ENCODE measurements at regions not wholly inside any gene's neighbourhood (a gene's known extent, or its start where the extent isn't known, plus 50 kb on each side); places are given as distances from the start of the nearest gene placed in this dataset.
"Not testable (repeated sequence)": the region's sequence is repeated elsewhere in the genome, so short reads cannot be mapped to it uniquely, and the experiment has no call there.

DNA sequence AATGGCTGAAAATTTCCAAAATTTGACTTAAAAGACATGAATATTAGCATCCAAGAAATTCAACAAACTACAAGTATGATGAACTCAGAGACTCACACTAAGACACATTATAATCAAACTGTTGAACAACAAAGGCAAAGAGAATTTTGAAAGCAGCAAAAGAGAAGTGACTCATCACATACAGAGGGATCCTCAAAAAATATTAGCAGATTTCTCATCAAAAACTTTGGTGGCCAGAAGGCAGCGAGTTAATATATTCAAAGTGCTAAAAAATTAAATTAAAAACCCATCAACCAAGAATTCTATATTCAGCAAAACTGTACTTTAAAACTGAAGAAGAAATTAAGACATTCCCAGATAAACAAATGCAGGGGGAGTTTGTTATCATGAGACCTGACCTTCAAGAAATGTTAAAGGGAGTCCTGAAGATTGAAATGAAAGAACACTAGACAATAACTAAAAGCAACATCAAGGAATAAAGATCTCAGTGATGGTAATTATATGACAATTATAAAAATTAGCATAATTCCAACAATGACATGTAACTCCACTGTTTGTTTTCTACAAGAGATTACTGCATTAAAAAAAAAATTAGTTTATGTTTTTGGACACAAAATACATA lies 150.0 kb downstream of the RNASET2 start:
- no peak for DNase-seq

DNA sequence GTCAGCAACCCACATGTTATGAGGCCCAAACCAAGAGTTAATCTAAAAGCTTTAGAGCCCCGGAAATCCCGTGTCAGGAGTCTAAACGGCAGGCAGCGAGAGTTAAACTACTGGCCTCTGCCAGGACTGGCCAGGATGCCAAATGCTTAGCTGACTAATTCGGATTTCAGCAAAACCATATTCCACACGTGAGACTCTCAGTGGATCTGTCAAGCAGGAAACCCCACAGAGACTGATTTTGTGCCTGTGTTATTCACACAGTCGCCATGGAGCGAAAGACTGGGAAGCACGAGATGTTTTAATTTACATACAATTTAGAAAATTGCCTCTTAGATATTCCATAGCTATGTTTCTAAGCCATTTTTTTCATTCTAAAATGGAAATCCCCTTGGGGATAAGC lies 152.9 kb downstream of the RNASET2 start:
- DNase-seq = no peak

DNA sequence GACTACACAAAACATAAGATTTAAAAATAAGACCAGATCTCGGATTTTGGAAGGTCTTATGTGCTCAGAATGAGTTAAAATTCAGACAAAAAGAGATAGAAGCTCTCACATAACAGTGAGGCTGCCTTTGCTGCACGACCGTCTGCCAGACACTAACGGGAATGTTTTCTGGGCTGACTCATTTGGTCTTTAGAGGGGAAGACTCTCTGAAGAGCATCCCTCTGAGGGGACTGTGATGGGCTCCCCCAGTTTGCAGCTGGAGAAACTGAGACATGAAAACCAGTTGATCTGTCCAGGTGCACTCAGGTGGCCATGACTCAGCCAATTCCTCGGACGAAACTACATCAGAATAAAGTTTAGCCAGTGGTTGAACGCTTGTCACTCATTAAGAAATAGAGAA lies 153.9 kb downstream of the RNASET2 start:
- no peak for DNase-seq

DNA sequence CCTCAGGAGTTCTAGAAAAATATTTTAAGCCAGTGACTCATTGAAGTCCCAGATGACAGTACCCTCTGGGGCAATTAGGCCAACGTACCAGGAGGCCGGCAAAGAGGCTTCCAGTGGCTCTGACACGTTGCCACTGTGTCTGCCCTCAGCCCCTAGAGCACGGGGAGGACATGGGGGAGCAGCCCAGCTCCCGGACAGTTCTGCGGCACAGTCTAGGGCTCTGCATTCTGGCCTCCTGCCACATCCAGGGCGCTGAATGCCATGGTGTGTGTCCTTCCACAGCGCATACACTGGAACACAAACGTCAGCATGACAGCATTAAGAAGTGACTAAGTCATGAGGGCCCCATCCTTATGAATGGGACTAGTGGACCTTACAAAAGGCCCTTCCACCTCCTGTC lies 156.2 kb downstream of the RNASET2 start:
- DNase-seq = no peak

DNA sequence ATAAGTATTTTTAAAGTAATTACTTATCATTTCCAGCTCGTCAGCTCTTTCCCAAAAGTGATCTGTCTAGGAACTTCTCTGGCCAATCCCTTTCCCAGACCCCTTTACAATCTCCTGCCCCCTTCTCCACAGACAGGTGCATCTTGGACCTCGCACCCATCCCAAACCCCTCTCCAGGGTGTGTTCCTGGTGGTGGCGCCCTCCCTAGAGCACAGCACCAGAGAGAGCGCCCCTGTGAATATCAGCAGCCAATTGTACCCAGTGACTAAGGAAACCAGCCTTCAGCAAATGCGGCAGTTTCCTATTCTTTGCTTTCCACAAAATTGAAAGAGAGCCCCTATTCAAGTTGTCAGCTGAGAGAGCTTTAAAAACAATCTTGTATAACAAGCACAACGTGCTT lies 157.7 kb downstream of the RNASET2 start:
- no peak for DNase-seq

DNA sequence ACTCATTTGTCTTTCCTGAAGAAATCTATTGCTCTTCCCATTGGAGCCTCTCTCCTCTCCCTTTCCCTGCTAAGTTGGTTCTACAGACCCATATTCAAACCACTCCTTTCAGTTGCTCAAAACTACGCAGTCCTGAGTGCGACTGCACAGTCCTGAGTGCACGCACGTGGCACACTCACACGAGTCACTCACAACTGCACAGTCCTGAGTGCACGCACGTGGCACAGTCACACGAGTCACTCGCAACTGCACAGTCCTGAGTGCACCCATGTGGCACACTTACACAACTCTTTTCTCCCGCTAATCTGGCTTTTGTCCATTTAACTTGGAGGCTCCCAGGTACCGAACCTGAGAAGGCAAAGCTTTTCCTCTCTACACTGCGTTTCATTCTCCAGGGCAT lies 159.7 kb downstream of the RNASET2 start:
- DNase-seq = no peak

DNA sequence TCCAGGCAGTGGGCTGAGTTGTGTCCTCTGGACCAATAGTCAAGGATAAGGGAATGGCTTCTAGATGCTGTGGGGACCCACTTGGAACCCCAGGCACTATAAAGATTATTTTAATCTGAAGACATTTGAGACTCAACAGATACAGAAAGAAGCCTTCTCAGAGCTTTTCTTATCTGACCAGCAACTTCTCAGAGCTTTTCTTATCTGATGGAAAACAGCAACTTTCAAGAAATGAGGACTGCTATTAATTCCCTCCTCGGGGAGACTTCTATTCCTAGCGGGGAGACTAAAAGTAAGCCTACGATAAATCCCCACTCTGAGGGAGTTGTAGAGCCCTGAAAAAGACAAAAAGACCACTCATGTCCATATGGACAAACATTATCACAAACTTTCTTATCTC lies 160.5 kb downstream of the RNASET2 start:
- DNase-seq = no peak

DNA sequence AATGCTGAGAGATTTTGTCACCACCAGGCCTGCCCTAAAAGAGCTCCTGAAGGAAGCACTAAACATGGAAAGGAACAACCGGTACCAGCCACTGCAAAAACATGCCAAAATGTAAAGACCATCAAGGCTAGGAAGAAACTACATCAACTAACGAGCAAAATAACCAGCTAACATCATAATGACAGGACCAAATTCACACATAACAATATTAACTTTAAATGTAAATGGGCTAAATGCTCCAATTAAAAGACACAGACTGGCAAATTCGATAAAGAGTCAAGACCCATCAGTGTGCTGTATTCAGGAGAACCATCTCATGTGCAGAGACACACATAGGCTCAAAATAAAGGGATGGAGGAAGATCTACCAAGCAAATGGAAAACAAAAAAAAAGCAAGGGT lies 163.8 kb upstream of the RPS6KA2 start:
- DNase-seq = not testable (repeated sequence)

DNA sequence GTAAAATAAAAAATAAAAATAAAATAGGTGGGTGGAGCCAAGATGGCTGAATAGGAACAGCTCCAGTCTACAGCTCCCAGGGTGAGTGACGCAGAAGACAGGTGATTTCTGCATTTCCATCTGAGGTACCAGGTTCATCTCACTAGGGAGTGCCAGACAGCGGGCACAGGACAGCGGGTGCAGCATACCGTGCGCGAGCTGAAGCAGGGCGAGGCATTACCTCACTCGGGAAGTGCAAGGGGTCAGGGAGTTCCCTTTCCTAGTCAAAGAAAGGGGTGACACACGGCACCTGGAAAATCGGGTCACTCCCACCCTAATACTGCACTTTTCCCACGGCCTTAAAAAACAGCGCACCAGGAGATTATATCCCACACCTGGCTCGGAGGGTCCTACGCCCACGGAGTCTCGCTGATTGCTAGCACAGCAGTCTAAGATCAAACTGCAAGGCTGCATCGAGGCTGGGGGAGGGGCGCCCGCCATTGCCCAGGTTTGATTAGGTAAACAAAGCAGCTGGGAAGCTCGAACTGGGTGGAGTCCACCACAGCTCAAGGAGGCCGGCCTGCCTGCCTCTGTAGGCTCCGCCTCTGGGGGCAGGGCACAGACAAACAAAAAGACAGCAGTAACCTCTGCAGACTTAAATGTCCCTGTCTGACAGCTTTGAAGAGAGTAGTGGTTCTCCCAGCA lies 161.9 kb upstream of the RPS6KA2 start:
- DNase-seq = not testable (repeated sequence)

DNA sequence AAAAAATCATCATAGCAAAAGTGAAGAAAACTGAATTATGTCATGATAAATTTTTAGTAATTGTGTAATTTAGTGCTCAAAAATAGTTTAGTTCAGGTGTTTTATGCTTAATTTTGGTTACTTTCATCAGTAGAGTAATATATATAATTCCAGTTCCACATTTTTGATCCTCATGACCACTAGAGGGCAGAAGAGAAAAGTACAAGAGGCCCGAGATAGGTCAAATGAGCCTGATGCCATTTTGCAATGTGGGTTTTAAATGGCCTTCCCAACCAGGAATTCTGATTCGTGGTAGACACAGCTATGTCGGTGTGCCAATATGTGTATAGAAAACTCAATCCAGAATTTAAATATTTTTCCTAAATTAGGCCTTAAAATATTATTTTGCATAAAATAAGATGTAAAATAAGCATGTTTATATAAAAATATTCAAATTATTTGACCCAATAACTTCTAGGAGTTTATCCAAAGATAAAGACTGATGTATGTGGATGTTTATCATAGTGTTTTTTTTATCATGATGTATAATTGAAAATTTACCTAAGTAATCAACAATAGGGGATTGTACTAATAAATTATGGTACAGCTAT lies 159.7 kb upstream of the RPS6KA2 start:
- peak; percentile 43 for DNase-seq

DNA sequence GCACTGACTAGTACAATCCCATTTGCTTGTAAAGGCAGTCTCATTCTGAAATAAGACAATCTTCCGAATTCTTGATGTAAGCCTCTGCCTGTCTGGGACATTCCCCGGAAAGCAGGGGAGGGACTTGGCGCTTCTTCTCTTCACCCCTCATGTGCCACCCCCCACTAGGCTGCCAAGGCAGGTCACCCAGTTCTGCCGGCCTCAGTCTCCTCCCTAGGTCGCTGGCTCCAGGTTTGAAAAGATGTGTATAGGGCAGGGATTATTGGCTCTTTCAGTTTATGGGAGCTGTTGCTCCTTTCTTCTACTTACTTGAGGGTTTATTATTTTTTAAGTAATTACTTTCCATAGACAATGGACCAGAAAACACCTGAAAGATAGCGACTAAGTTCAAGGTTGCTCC lies 158.1 kb upstream of the RPS6KA2 start:
- no peak for DNase-seq

DNA sequence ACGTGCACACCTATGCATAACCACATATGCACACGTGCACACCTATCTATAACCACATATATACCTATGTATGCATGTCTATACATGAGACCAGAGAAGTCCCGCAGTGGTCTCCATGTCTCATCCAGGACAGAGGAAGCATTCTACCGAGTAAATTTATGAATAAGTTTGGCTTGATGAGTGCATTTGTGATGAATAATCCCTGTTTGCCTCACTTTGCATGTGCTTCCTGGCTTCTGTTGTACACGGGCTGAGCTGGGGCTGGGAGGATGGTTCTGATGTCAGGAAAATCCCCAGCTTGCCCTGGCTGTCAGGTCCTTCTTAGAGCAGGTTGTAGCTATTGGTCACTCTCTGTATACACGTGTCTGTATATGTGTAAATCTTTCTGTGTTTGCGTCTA lies 157.6 kb upstream of the RPS6KA2 start:
- no peak for DNase-seq

DNA sequence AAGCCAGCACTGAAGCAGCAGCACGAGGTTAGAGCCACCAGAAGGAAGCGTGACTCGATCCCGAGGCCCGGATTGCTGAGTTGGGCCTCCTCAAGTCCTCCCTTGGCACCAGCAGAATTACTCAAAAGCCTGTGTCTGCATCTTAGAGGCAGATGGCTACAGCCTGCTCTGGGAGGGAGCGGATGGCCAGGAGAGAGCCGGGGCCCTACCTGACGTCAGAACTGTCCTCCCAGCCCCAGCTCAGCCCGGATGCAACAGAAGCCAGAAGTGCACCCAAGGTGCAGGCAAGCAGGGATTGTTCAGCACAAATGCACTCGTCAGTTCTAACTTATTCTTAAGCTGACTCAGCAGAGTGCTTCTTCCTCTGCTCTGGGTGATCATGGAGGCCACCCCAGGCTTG lies 155.5 kb upstream of the RPS6KA2 start:
- DNase-seq = no peak

DNA sequence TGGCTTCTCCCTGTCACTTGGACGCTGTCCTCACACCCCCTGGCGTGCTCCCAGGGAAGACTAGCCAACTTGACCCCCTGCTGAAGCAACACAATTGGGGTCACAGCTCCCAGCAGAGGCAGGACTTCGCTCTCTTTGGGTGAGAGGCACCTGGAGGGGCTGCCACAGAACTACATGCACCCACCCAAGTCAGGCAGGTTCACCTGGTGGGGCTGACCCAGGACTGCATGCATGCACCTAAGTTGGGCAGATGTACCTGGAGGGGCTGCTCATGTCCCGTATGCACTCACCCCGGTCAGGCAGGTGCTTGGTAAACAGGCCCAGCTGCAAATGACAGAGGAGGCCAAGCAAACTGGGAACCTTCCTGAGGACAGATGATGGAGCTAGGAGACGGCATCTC lies 154.3 kb upstream of the RPS6KA2 start:
- no peak for DNase-seq

DNA sequence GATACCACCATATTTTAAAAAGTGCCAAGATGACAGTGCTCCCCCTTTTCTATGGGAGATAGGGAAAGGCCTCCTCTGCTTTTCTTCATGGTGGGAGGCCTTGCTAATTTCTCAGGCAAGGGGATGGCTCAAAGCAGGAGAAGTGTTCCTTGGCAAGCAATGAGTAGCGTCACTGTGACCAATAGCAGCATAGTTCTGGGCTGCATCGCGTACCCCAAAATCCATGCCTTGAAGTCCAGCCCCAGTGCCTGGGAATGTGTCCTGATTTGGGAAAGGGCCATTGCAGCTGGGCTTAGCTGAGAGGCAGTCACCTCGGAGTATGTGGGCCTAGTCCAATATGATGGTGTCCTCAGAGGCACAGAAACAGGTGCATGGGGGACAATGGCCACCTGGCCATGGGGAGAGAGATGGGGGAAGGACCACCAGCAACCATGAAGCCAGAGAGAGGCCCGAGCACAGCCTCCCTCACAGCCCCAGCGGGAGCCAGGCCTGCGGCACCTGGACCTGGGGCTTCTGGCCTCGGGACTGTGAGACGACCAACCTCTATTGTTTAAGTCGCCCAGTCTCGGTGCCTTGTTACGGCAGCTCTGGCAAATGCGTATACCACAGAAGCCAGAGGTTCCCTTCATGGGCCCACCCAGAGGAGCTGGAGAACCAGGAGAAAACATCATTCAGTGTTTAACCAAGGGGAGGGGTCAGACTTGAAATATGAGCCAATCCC lies 153.1 kb upstream of the RPS6KA2 start:
- no peak for DNase-seq

DNA sequence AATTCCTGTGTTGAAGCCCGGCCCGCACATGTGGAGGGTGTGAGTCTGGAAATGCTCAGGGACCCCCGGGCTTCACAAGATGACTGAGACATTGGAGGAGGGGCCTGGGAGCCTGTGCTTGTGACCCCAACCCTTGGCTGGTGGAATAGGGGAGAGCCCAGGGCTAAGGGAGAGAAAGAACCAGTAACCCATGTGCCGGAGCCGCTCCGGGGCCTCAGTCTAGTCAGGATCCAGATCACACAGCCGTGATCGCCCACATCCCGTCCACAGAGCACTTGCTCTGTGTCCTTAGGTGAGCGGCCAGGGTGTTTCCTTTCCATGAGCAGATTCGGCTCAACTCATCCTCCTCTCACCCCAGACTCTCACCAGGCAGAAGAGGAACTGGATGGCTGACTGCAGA lies 152.3 kb upstream of the RPS6KA2 start:
- DNase-seq = no peak

DNA sequence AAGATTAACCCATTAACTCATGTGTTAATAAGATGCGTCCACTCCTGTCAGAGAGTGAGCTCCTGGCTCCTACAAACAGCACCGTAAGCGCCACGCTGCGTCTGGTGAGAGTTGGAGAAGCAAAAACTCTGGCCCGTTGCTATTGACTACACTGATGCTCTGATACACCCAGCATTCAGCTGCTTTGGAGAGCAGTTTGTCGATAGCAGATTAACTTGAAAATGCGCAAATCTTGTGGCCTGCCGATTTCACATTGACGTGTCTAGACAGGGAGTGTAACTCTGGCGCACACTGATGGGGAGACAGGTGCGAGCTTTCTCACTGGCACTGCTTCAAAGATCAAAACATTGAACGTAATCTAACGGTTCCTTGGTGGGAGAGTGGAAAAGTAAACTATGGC lies 151.7 kb upstream of the RPS6KA2 start:
- DNase-seq = no peak

DNA sequence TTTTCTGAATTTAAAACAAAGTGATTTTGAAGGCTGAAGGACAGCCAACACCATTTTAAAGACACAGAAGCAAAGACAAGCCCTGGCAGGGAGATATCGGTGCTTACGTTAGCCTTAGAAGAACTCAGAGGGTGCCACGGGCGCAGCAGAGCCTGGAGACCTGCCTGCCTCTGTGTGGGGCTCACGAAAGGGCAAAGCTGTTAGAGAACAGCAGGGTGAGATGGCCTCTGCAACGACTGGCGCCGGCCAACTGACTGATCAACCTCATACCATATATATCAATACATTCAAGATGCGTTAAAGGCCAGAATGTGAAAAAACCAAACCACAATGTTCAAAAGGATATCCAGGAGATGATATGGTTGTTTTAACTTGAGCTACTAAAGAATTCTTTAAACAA lies 151.0 kb upstream of the RPS6KA2 start:
- no peak for DNase-seq

DNA sequence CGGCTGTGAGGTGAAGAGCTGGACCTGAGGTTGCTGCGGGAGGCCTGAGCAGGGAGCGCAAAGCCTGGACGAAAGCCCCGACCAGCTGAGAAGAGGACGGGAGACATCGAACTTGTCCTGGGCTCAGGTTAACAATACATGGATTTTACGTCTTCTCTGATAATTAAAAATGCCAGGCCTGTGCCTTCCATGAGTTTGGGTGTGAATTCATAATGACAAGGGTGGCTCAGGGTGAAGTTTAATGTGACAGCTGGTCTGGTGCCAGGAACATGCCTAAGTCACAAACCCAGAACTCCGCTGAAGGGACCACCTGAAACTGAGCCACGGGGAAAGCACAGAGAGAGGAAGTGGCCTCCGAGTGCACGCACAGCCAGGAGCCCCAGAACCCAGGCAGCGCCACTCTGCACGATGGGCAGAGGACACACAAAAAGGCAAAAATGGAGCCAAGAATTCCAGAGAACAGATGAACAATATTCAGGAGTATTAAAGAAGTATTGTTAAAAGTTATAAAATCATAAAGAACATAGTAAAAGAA lies 150.1 kb upstream of the RPS6KA2 start:
- DNase-seq = no peak

DNA sequence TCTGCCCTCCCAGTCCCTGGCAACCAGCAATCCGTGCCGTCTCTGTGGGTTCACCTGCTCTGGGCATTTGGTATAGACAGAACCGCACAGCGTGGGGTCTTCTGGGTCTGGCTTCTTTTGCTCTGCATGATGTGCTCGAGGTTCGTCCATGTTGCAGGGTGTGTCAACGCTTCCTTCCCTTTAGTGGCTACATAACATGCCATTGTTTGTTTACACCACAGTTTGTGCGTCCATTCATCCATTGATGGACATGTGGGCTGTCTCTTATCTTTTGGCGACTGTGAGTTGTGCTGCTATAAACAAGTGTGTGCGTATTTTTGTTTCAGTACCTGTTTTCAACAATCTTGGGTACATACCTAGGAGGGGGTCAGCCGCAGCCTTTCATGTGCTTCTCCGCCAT lies 149.5 kb upstream of the RPS6KA2 start:
- DNase-seq = no peak

DNA sequence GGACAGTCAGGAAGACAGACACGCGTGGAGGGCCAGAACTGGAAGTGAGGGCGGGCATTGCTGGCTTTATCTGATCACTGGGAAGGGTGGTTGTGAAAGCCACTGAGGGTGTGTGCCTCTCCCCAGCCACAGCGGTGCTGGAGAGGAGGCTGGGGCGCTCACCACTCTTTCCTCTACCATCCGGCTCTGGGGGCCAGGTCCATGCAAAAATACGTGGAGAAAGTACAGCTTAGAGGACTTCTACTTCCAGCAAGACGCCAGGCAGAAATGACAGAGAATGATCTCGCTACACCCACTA lies 148.8 kb upstream of the RPS6KA2 start:
- no peak for DNase-seq

DNA sequence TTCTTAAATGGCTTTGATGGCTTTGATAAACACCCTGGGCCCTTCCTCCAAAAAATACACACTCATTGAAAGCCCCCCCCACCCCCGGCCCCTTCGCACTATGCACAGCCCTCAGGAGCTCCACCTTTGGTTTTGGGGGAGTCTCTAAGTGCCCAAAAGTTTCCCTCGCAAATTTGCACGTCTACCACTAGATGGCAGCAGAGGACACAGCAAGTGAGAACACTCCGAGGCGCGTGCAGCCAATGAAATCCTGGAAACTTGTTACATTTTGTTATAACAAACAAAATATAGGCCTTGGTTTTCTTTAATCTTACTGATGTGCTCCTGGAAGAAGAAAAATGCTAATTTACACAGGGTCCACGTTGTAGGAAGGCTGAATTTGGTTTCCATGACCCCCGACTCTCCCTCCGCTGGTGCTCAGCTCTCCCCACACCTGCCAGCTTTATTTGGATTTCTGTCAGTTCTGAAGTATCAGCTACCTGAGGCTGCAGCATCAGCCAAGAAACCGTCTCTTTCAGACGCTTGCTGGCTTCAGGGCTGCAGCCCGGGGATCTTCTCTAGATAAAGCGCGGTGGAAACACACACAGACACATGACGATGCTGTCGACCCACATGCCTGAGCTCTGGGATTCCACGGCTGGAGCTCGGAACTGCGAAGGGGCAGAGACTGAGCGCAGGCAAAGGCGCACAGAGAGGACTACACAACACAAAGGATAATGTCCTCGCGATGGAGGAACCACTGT lies 148.3 kb upstream of the RPS6KA2 start:
- peak; percentile 73 for DNase-seq

All from muscle of arm (tissue), 1 donor.